HG03280 (cell line): ENCODE measurements at regions not wholly inside any gene's neighbourhood (a gene's known extent, or its start where the extent isn't known, plus 50 kb on each side); places are given as distances from the start of the nearest gene placed in this dataset.

Source experiments
- ATAC-seq: cut with Tn5 transposase; IDR thresholded peaks from one replicate; pipeline ENCODE4 v1.9.1; 2021; ENCODE audit warnings: mild to moderate bottlenecking, moderate library complexity; ENCODE audit not compliant: unreplicated experiment

GRCh38 chr6:16976385-16977183 is 125.3 kb upstream of the STMND1 start:
- no peak for ATAC-seq

- no peak for ATAC-seq
These were observed 127.0 kb upstream of the STMND1 start for GRCh38 chr6:16974704-16975359.

- no peak for ATAC-seq
These were observed 127.5 kb upstream of the STMND1 start for GRCh38 chr6:16974387-16974673.

- no peak for ATAC-seq
These were observed 128.1 kb upstream of the STMND1 start for GRCh38 chr6:16973545-16974386.

- no peak for ATAC-seq
These were observed 128.8 kb upstream of the STMND1 start for GRCh38 chr6:16973051-16973450.

GRCh38 chr6:16972535-16972934 is 129.3 kb upstream of the STMND1 start:
- ATAC-seq: no peak

- ATAC-seq: no peak
These were observed 131.9 kb upstream of the STMND1 start for GRCh38 chr6:16969699-16970655.

- ATAC-seq: no peak
These were observed 133.7 kb upstream of the STMND1 start for GRCh38 chr6:16968101-16968500.

- no peak for ATAC-seq
These were observed 134.4 kb upstream of the STMND1 start for GRCh38 chr6:16967470-16967817.

GRCh38 chr6:16966791-16967469 is 134.9 kb upstream of the STMND1 start:
- no peak for ATAC-seq

- no peak for ATAC-seq
These were observed 136.2 kb upstream of the STMND1 start for GRCh38 chr6:16965689-16966088.

GRCh38 chr6:16964553-16965499 is 137.0 kb upstream of the STMND1 start:
- ATAC-seq: peak; percentile 86

GRCh38 chr6:16961577-16961976 is 140.3 kb upstream of the STMND1 start:
- ATAC-seq: no peak

- ATAC-seq: no peak
These were observed 142.1 kb upstream of the STMND1 start for GRCh38 chr6:16959789-16960188.

- ATAC-seq: no peak
These were observed 145.5 kb upstream of the STMND1 start for GRCh38 chr6:16956361-16956760.

- ATAC-seq: no peak
These were observed 146.0 kb upstream of the STMND1 start for GRCh38 chr6:16955899-16956298.

GRCh38 chr6:16953905-16954304 is 147.9 kb upstream of the STMND1 start:
- ATAC-seq: no peak

GRCh38 chr6:16953446-16953845 is 148.4 kb upstream of the STMND1 start:
- ATAC-seq: no peak
